K562 (cell line): ENCODE measurements at regions not wholly inside any gene's neighbourhood (a gene's known extent, or its start where the extent isn't known, plus 50 kb on each side); places are given as distances from the start of the nearest gene placed in this dataset.

Source experiments
- ATF4 ChIP-seq: fragments of 450-650 bp; formaldehyde crosslinking; IDR thresholded peaks from 2 replicates; pipeline ENCODE4 v1.4.0; 2022; ENCODE audit warnings: mild to moderate bottlenecking, moderate library complexity
- POLR2AphosphoS5 ChIP-seq: IDR thresholded peaks from 2 replicates; pipeline ENCODE4 v1.6.1; 2011; ENCODE audit warnings: mild to moderate bottlenecking, low read depth, low read length, moderate library complexity; ENCODE audit not compliant: control insufficient read depth, insufficient read depth
- RBM34 ChIP-seq: fragments of 200-400 bp; formaldehyde crosslinking; IDR thresholded peaks from 2 replicates; pipeline ENCODE4 v1.6.1; 2018; ENCODE audit warnings: low read length, borderline replicate concordance; ENCODE audit not compliant: insufficient read depth
- RNF2 ChIP-seq: sonication (generic); IDR thresholded peaks from 2 replicates; pipeline ENCODE4 v1.6.1; 2016
- TF ChIP-seq, protein P1 (sequence below): fragments of 250-450 bp; sonication (Bioruptor Pico); IDR thresholded peaks from 2 replicates; pipeline ENCODE4 v1.9.0; 2021; ENCODE audit warnings: mild to moderate bottlenecking, inconsistent platforms
- TF ChIP-seq, protein P2 (sequence below), 3 experiments: IDR thresholded peaks in 2 of 3; conservative IDR thresholded peaks in 1 of 3; 2 replicates each; pipeline ENCODE4 v1.5.1; 2011 to 2012; ENCODE audit warnings: low read length in 3 of 3, mild to moderate bottlenecking in 3 of 3, control low read depth in 2 of 3, improper control_type of control experiment in 1 of 3, inconsistent platforms in 1 of 3, low read depth in 1 of 3, mixed read lengths in 1 of 3, moderate library complexity in 1 of 3; ENCODE audit not compliant: insufficient read depth in 2 of 3

DNA sequence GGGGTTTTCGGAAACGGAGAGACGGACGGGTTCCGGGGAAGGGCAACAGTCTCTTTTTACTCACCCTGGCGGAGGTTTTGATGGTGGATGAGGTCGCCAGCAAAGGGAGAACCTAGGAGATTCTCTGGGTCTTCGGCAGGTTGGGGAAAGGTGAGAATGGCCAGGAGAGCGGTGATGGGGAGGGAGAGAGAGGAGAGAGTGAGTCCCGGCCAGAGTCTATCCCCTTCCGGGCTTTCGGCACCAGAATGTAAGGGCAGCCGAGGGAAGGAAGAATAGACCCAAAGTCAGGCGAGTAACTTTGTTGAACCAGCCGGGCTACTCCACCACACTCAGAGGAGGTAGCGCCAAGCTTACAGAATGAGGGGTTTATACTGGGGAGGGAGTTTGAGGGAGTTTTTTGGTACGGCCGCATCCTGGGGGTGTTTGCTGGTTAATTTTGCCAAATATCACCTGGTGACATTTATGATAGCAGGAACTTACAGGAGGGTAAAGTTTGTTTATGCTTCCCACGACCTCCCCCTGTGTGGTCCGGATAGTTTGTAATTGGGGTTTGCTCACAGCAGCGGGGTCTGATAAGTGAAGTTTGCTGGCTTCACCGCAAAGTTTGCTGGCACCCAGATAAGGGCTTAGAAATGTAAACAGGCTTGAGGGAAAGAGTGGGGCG lies 141.1 kb upstream of the ETV3 start:
- TF ChIP-seq, protein P1, sequence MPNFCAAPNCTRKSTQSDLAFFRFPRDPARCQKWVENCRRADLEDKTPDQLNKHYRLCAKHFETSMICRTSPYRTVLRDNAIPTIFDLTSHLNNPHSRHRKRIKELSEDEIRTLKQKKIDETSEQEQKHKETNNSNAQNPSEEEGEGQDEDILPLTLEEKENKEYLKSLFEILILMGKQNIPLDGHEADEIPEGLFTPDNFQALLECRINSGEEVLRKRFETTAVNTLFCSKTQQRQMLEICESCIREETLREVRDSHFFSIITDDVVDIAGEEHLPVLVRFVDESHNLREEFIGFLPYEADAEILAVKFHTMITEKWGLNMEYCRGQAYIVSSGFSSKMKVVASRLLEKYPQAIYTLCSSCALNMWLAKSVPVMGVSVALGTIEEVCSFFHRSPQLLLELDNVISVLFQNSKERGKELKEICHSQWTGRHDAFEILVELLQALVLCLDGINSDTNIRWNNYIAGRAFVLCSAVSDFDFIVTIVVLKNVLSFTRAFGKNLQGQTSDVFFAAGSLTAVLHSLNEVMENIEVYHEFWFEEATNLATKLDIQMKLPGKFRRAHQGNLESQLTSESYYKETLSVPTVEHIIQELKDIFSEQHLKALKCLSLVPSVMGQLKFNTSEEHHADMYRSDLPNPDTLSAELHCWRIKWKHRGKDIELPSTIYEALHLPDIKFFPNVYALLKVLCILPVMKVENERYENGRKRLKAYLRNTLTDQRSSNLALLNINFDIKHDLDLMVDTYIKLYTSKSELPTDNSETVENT (CRISPR knock-in tag), result no peak
- TF ChIP-seq RNF2 (peak; percentile 96), RBM34 (no peak), POLR2AphosphoS5 (peak; percentile 99), ATF4 (no peak)
- TF ChIP-seq, protein P2, sequence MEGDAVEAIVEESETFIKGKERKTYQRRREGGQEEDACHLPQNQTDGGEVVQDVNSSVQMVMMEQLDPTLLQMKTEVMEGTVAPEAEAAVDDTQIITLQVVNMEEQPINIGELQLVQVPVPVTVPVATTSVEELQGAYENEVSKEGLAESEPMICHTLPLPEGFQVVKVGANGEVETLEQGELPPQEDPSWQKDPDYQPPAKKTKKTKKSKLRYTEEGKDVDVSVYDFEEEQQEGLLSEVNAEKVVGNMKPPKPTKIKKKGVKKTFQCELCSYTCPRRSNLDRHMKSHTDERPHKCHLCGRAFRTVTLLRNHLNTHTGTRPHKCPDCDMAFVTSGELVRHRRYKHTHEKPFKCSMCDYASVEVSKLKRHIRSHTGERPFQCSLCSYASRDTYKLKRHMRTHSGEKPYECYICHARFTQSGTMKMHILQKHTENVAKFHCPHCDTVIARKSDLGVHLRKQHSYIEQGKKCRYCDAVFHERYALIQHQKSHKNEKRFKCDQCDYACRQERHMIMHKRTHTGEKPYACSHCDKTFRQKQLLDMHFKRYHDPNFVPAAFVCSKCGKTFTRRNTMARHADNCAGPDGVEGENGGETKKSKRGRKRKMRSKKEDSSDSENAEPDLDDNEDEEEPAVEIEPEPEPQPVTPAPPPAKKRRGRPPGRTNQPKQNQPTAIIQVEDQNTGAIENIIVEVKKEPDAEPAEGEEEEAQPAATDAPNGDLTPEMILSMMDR (IDR thresholded peaks at IDR 0.05 in 2 of 3, conservative IDR thresholded peaks at IDR 0.05 in 1 of 3; ENCODE audit: insufficient read depth in 2 of 3, low read depth in 1 of 3, low read length in 3 of 3), result no peak
